Vagina (tissue), 2 donors: ENCODE measurements at regions not wholly inside any gene's neighbourhood (a gene's known extent, or its start where the extent isn't known, plus 50 kb on each side); places are given as distances from the start of the nearest gene placed in this dataset.

Experiments used
- DNase-seq, 2 donors: peaks; one replicate each; pipeline ENCODE4 v3.0.0-alpha.2; 2017; ENCODE audit errors: extremely low spot score in 2 of 2
- H3K27ac ChIP-seq: fragments of 200-600 bp; sonication (generic); one replicate; pipeline ENCODE4 v1.5.1; 2019
- H3K27me3 ChIP-seq: fragments of 200-600 bp; sonication (generic); one replicate; pipeline ENCODE4 v1.5.1; 2019
- H3K36me3 ChIP-seq, 2 donors: fragments of 200-600 bp; sonication (generic); one replicate each; pipeline ENCODE4 v1.5.1; 2017 to 2019
- H3K4me1 ChIP-seq: fragments of 200-600 bp; sonication (generic); one replicate; pipeline ENCODE4 v1.5.1; 2019
- H3K4me3 ChIP-seq, 2 donors: fragments of 200-600 bp; sonication (generic); 1 replicate in 1 of 2; 2 replicates in 1 of 2; pipeline ENCODE4 v1.5.1; 2016 to 2019
- H3K9me3 ChIP-seq: fragments of 200-600 bp; sonication (generic); one replicate; pipeline ENCODE4 v1.5.1; 2019
- POLR2A ChIP-seq, 2 donors: fragments of 450-650 bp; IDR thresholded peaks; one replicate each; pipeline ENCODE4 v1.6.1; 2017; ENCODE audit warnings: antibody characterized with exemption in 2 of 2, mild to moderate bottlenecking in 2 of 2, moderate library complexity in 2 of 2
- POLR2AphosphoS5 ChIP-seq, 2 donors: sonication (generic); formaldehyde crosslinking; IDR thresholded peaks; one replicate each; pipeline ENCODE4 v1.9.0; 2017; ENCODE audit warnings: antibody characterized with exemption in 2 of 2, mild to moderate bottlenecking in 2 of 2, low read depth in 1 of 2; ENCODE audit not compliant: insufficient read depth in 1 of 2
- intact Hi-C: fragments of 100-400 bp; cut with DNase I; formaldehyde crosslinking; loops from one replicate; pipeline ENCODE4 v1.15.1; 2023
- TF ChIP-seq, protein P1 (sequence below), 3 experiments: fragments of 450-650 bp in 2 of 3; fragments of 200-600 bp in 1 of 3; sonication (generic) in 1 of 3; IDR thresholded peaks; one replicate each; pipeline ENCODE4 v1.5.1; 2017 to 2019; ENCODE audit warnings: antibody characterized with exemption in 3 of 3, mild to moderate bottlenecking in 2 of 3, moderate library complexity in 2 of 3

DNA sequence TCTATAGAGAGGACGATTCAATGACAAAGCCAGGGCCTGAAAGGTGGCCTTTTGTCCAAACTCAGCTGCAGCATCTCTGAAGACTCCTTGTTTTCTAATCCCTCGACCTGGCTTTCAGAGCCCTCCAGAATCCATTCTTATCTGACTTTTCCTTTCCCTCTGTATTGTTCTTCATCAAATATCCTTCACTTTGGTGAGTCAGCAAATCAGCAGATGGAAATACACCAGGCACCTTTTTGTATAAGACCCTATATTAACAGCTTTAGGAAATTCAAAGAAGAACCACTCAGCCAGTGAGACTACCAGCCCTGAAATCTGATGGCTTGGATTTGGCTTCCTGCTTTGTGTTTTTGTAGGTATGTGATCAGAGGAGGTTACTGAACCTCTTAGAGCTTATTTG, 81.9 kb upstream of the RAB11FIP2 start:
- Histone ChIP-seq H3K4me3 (no peak overlapping the region), H3K27ac (no peak overlapping the region), H3K9me3 (no peaks in the 10 kb centered on the region), H3K4me1 (no peaks in the 10 kb centered on the region), H3K36me3 (no peaks in the 10 kb centered on the region), H3K27me3 (no peaks in the 10 kb centered on the region)
- TF ChIP-seq POLR2AphosphoS5 (IDR thresholded peaks at IDR 0.05; ENCODE audit: insufficient read depth in 1 of 2, low read depth in 1 of 2) (no peak), POLR2A (IDR thresholded peaks at IDR 0.05) (no peak)
- TF ChIP-seq, protein P1, sequence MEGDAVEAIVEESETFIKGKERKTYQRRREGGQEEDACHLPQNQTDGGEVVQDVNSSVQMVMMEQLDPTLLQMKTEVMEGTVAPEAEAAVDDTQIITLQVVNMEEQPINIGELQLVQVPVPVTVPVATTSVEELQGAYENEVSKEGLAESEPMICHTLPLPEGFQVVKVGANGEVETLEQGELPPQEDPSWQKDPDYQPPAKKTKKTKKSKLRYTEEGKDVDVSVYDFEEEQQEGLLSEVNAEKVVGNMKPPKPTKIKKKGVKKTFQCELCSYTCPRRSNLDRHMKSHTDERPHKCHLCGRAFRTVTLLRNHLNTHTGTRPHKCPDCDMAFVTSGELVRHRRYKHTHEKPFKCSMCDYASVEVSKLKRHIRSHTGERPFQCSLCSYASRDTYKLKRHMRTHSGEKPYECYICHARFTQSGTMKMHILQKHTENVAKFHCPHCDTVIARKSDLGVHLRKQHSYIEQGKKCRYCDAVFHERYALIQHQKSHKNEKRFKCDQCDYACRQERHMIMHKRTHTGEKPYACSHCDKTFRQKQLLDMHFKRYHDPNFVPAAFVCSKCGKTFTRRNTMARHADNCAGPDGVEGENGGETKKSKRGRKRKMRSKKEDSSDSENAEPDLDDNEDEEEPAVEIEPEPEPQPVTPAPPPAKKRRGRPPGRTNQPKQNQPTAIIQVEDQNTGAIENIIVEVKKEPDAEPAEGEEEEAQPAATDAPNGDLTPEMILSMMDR (IDR thresholded peaks at IDR 0.05), result no peak
- intact Hi-C loops, result no loop called here
- no peak for DNase-seq

DNA sequence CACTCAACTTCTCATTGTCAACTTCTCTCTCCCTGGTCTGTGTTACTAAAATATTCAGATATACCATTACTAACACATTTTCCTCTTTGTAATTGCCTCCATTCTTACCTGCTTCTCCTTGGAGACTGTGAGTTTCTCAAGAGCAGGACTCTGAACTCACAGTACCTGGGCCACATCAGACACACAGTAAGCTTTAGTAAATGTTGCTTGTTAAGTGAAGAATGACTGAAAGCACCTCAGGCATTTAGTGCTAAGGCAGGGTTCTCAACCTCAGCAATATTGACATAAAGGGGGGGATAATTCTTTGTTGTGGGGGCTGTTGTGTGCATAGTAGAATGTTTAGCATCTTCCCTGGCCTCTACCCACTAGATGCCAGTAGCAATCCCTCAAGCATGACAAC, 72.0 kb upstream of the RAB11FIP2 start:
- Histone ChIP-seq H3K27me3 (no peaks in the 10 kb centered on the region), H3K27ac (no peak overlapping the region), H3K4me3 (no peak overlapping the region), H3K4me1 (peaks cover 21% of the 10 kb centered on the region), H3K9me3 (no peaks in the 10 kb centered on the region), H3K36me3 (no peaks in the 10 kb centered on the region)
- DNase-seq, result no peak
- intact Hi-C loops, result no loop called here
- TF ChIP-seq, protein P1 (IDR thresholded peaks at IDR 0.05), result no peak
- TF ChIP-seq POLR2A (IDR thresholded peaks at IDR 0.05) (no peak), POLR2AphosphoS5 (IDR thresholded peaks at IDR 0.05; ENCODE audit: insufficient read depth in 1 of 2, low read depth in 1 of 2) (no peak)

DNA sequence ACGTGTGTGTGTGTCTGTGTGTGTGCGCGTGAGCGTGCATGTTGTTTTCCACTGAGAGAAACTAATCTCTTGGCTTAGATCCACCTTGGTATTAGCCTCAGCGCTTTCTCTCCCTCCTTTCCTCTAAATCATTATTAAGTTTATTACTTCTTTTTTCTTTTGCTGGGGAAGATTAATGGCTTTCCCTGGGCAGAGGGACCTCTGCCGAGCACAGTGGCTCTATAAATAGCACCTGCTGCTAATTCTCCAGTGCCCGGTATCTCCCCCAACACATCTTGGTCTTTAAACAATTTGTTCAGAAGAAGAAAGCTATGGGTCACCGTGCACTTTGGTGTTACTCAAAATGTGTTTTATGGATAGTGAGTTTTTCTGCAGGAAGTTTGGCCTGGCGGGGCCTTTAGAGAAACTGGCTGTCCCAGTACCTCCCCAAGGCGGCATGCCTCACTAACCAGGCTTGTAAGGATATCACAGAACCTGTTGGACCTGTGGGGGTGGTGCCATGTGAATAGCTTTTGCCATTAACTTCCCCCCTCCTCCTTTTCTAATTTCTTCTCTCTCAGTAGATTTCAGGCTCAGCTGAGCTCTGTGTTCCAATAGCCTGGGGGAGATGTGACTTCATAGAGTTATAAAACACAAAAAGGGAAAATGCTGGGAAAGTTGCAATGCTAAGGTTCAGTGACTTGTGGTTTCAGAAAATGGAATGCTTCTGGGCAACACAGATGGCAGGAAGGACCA, 70.1 kb upstream of the RAB11FIP2 start:
- H3K27me3 ChIP-seq, result no peaks in the 10 kb centered on the region
- H3K4me3 ChIP-seq, result no peak overlapping the region
- DNase-seq, result no peak
- TF ChIP-seq POLR2A (IDR thresholded peaks at IDR 0.05) (no peak), POLR2AphosphoS5 (IDR thresholded peaks at IDR 0.05; ENCODE audit: insufficient read depth in 1 of 2, low read depth in 1 of 2) (peak in 1 of 2 donors; percentile 26)
- no peaks in the 10 kb centered on the region for H3K36me3 ChIP-seq
- H3K9me3 ChIP-seq, result no peaks in the 10 kb centered on the region
- peaks cover 21% of the 10 kb centered on the region for H3K4me1 ChIP-seq
- intact Hi-C loops, result no loop called here
- peak overlapping the region; percentile 36 for H3K27ac ChIP-seq

DNA sequence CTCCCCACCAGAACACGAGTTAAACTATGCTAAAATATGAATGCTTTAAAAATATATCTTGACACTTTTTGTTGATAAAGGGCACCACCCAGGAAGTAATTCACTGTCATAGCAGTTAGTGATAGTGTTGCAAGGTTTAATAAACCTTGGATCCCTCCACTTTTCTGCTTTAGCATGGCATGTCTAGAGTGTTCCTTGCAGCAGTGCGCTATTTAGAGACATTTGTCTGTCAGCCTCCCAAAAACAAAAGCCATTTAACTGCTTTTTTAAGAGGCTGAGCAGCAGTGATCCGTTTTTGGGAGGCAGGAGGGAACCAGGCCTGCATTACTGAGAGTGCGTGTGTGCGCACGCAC, 69.6 kb upstream of the RAB11FIP2 start:
- no peaks in the 10 kb centered on the region for H3K9me3 ChIP-seq
- TF ChIP-seq POLR2AphosphoS5 (IDR thresholded peaks at IDR 0.05; ENCODE audit: insufficient read depth in 1 of 2, low read depth in 1 of 2) (no peak), POLR2A (IDR thresholded peaks at IDR 0.05) (no peak)
- TF ChIP-seq, protein P1 (IDR thresholded peaks at IDR 0.05), result no peak
- H3K36me3 ChIP-seq, result no peaks in the 10 kb centered on the region
- peaks cover 21% of the 10 kb centered on the region for H3K4me1 ChIP-seq
- no peak overlapping the region for H3K4me3 ChIP-seq
- intact Hi-C loops, result no loop called here
- H3K27me3 ChIP-seq, result no peaks in the 10 kb centered on the region
- peak overlapping the region; percentile 36 for H3K27ac ChIP-seq
- DNase-seq, result no peak

GRCh38 chr10:118115701-118116100, 69.0 kb upstream of the RAB11FIP2 start:
- intact Hi-C loops, result no loop called here
- no peak for TF ChIP-seq POLR2AphosphoS5 (IDR thresholded peaks at IDR 0.05; ENCODE audit: insufficient read depth in 1 of 2, low read depth in 1 of 2)
- TF ChIP-seq, protein P1 (IDR thresholded peaks at IDR 0.05), result no peak
- no peak for TF ChIP-seq POLR2A (IDR thresholded peaks at IDR 0.05)
- Histone ChIP-seq H3K27me3 (no peaks in the 10 kb centered on the region), H3K9me3 (no peaks in the 10 kb centered on the region), H3K36me3 (no peaks in the 10 kb centered on the region), H3K27ac (no peak overlapping the region), H3K4me3 (no peak overlapping the region), H3K4me1 (peaks cover 21% of the 10 kb centered on the region)
- no peak for DNase-seq
